Chondrocyte (in vitro differentiated cells): ENCODE measurements at regions not wholly inside any gene's neighbourhood (a gene's known extent, or its start where the extent isn't known, plus 50 kb on each side); places are given as distances from the start of the nearest gene placed in this dataset.

Experiments
- DNase-seq: peaks from one replicate; pipeline ENCODE4 v3.0.0; 2021; ENCODE audit warnings: mixed read lengths, low spot score
- H3K27ac Mint-ChIP-seq: one replicate; pipeline ENCODE4 v1.8.0; 2021; ENCODE audit warnings: mild to moderate bottlenecking, moderate library complexity, mixed read lengths; ENCODE audit not compliant: unreplicated experiment
- H3K27me3 Mint-ChIP-seq: 2 replicates; pipeline ENCODE4 v1.8.0; 2021; ENCODE audit warnings: low read depth, mixed read lengths
- H3K36me3 Mint-ChIP-seq: 2 replicates; pipeline ENCODE4 v1.8.0; 2021; ENCODE audit warnings: low read depth, mixed read lengths
- H3K4me1 Mint-ChIP-seq: 2 replicates; pipeline ENCODE4 v1.8.0; 2021; ENCODE audit warnings: low read depth, mild to moderate bottlenecking, mixed read lengths
- H3K4me3 Mint-ChIP-seq: one replicate; pipeline ENCODE4 v1.8.0; 2021; ENCODE audit warnings: mild to moderate bottlenecking, moderate library complexity, mixed read lengths; ENCODE audit not compliant: unreplicated experiment
- H3K9me3 Mint-ChIP-seq: 2 replicates; pipeline ENCODE4 v1.8.0; 2021; ENCODE audit warnings: low read depth, mixed read lengths
- CTCF ChIP-seq: fragments of 200-600 bp; sonication (generic); IDR thresholded peaks from 2 replicates; pipeline ENCODE4 v1.5.0; 2021; ENCODE audit warnings: antibody characterized with exemption, mild to moderate bottlenecking, moderate library complexity

GRCh38 chr13:91277013-91277676, 70.3 kb upstream of the MIR17HG start:
- Mint-ChIP-seq H3K36me3 (no peaks in the 10 kb centered on the region), H3K9me3 (peaks cover 15% of the 10 kb centered on the region), H3K27ac (no peak overlapping the region), H3K27me3 (no peaks in the 10 kb centered on the region), H3K4me3 (no peak overlapping the region), H3K4me1 (no peaks in the 10 kb centered on the region)
- no peak for TF ChIP-seq CTCF
- no peak for DNase-seq

- DNase-seq: no peak
- no peaks in the 10 kb centered on the region for H3K4me1 Mint-ChIP-seq
- H3K9me3 Mint-ChIP-seq: peaks cover 15% of the 10 kb centered on the region
- TF ChIP-seq CTCF: no peak
- no peaks in the 10 kb centered on the region for H3K27me3 Mint-ChIP-seq
- no peak overlapping the region for H3K27ac Mint-ChIP-seq
- H3K36me3 Mint-ChIP-seq: no peaks in the 10 kb centered on the region
- H3K4me3 Mint-ChIP-seq: no peak overlapping the region
Measured at GRCh38 chr13:91278291-91278690, 69.2 kb upstream of the MIR17HG start.

GRCh38 chr13:91278888-91279287, 68.6 kb upstream of the MIR17HG start:
- Mint-ChIP-seq H3K4me1 (no peaks in the 10 kb centered on the region), H3K36me3 (no peaks in the 10 kb centered on the region), H3K9me3 (peaks cover 15% of the 10 kb centered on the region), H3K27ac (no peak overlapping the region), H3K27me3 (no peaks in the 10 kb centered on the region), H3K4me3 (no peak overlapping the region)
- no peak for TF ChIP-seq CTCF
- DNase-seq: no peak

- Mint-ChIP-seq H3K9me3 (peaks cover 15% of the 10 kb centered on the region), H3K27ac (no peak overlapping the region), H3K4me3 (no peak overlapping the region), H3K36me3 (no peaks in the 10 kb centered on the region), H3K4me1 (no peaks in the 10 kb centered on the region), H3K27me3 (no peaks in the 10 kb centered on the region)
- no peak for TF ChIP-seq CTCF
- no peak for DNase-seq
Measured at GRCh38 chr13:91280801-91281200, 66.7 kb upstream of the MIR17HG start.

GRCh38 chr13:91284335-91284734, 63.2 kb upstream of the MIR17HG start:
- Mint-ChIP-seq H3K4me3 (no peak overlapping the region), H3K9me3 (peaks cover 3% of the 10 kb centered on the region), H3K4me1 (no peaks in the 10 kb centered on the region), H3K27ac (no peak overlapping the region), H3K36me3 (no peaks in the 10 kb centered on the region), H3K27me3 (no peaks in the 10 kb centered on the region)
- no peak for TF ChIP-seq CTCF
- DNase-seq: no peak
